ENCODE measurements at regions not wholly inside any gene's neighbourhood (a gene's known extent, or its start where the extent isn't known, plus 50 kb on each side); places are given as distances from the start of the nearest gene placed in this dataset.
"Not testable (repeated sequence)": the region's sequence is repeated elsewhere in the genome, so short reads cannot be mapped to it uniquely, and the experiment has no call there.

DNA sequence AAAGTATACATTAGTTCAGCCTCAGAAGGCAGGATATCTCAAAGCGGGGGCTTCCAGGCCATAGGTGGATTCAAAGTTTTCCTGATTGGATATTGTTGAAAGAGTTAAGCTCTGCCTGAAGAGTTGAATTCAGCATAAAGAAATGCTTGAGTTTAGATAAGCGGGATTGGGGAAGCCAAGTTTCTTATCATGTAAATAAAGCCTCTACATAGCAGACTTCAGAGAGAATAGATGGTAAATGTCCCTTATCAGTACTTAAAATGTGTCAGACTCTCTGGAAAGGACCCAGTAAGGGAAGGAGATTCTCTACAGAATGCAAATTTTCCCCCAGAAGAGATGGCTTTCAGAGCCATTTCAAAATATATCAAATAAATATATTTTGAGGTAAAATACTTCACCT is 423.5 kb downstream of the SHISA9 start:
- CTCF ChIA-PET, result no interaction called here
- Mint-ChIP-seq H3K27me3 (no peaks in the 10 kb centered on the region), H3K4me3 (no peak overlapping the region), H3K9me3 (peaks cover 2% of the 10 kb centered on the region), H3K36me3 (no peaks in the 10 kb centered on the region), H3K27ac (no peak overlapping the region), H3K4me1 (no peaks in the 10 kb centered on the region)
- no peak for DNase-seq

DNA sequence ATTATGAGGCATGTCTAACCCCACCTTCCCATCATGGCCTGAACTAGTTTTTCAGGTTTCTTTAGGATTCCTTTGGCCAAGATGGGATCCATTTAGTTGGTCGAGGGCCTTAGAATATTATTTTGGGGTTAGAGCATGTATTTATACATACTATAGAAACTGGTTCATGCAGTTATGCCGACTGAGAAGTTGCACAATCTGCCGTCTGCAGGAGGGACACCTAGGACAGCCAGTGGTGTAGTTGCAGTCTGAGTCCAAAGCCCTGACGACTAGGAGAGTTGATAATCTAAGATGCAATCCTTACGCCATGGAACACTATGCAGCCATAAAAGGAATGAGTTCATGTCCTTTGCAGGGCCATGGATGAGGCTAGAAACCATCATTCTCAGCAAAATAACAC is 424.0 kb downstream of the SHISA9 start:
- no peaks in the 10 kb centered on the region for H3K4me1 Mint-ChIP-seq
- peaks cover 2% of the 10 kb centered on the region for H3K9me3 Mint-ChIP-seq
- no peaks in the 10 kb centered on the region for H3K36me3 Mint-ChIP-seq
- no peak for DNase-seq
- H3K27me3 Mint-ChIP-seq, result no peaks in the 10 kb centered on the region
- no peak overlapping the region for H3K27ac Mint-ChIP-seq
- CTCF ChIA-PET, result no interaction called here
- H3K4me3 Mint-ChIP-seq, result no peak overlapping the region

DNA sequence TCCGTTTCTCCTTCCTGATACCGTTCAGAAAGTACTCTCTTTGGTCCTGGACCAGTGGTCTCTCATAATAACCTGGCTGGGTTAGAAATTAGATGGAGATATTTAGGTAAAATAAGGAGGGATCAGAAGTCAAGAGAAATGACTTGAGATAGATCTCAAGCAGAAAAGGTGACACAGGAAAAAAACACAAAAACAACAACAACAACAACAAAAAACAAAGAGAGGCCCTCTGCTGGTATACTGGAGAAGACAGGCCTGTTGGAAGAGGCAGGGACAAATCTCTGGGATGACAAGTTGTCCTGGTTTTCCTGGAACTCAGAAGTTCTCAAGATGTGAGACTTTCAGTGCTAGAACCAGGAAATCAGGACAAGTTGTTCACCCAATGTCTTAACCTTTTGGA is 430.5 kb downstream of the SHISA9 start:
- Mint-ChIP-seq H3K4me3 (no peak overlapping the region), H3K36me3 (no peaks in the 10 kb centered on the region), H3K9me3 (peaks cover 2% of the 10 kb centered on the region), H3K27me3 (no peaks in the 10 kb centered on the region), H3K4me1 (no peaks in the 10 kb centered on the region), H3K27ac (no peak overlapping the region)
- DNase-seq, result no peak
- CTCF ChIA-PET, result no interaction called here

DNA sequence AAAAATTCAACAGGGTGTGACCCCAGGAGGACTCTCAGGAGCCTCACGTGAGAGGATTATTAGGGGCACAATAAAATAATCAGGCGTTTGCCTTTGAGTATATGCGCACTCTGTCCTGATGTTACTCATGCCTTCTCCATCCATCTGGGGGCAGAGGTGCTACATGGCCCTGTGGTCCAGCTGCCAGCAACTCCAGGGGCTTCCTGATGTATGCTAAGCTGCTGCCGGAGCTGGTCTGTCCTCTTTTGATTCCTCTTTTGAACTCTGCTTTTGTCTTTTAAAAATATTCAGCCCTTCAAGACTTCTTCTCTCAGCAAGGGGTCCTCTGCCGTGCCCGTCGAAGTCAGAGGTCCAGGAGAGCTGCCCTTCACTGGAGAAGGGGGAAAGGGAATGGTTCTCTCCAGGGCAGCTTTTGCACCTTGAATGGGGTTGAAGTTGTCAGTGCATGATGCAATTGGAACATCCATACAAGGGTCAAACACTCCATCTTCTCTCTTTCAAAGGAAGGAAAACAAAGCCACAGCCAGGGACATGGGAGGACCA is 431.4 kb downstream of the SHISA9 start:
- H3K4me3 Mint-ChIP-seq, result no peak overlapping the region
- no peaks in the 10 kb centered on the region for H3K4me1 Mint-ChIP-seq
- DNase-seq, result no peak
- H3K9me3 Mint-ChIP-seq, result peaks cover 2% of the 10 kb centered on the region
- no peaks in the 10 kb centered on the region for H3K27me3 Mint-ChIP-seq
- no peaks in the 10 kb centered on the region for H3K36me3 Mint-ChIP-seq
- H3K27ac Mint-ChIP-seq, result no peak overlapping the region
- CTCF ChIA-PET, result no interaction called here

DNA sequence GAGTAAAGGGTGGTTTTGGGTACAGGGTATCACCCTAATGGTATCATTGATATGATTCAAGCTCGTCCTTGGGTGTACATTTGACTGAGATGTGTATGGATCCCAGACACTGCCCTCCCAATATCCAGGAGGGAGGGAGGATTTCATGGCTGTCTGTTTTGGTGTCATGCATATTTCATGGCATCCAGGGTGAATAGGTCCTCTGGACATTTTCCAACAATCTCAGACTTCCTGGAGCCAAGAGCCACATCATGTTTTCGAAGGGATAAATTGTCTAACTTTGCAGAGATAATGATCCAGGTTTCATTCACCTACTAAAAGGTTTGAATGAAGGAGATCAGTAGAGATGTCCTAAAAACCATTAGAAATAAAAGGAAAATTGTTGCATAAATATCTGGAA is 431.9 kb downstream of the SHISA9 start:
- CTCF ChIA-PET, result no interaction called here
- Mint-ChIP-seq H3K4me3 (no peak overlapping the region), H3K9me3 (no peaks in the 10 kb centered on the region), H3K4me1 (no peaks in the 10 kb centered on the region), H3K36me3 (no peaks in the 10 kb centered on the region), H3K27me3 (no peaks in the 10 kb centered on the region), H3K27ac (no peak overlapping the region)
- DNase-seq, result no peak

DNA sequence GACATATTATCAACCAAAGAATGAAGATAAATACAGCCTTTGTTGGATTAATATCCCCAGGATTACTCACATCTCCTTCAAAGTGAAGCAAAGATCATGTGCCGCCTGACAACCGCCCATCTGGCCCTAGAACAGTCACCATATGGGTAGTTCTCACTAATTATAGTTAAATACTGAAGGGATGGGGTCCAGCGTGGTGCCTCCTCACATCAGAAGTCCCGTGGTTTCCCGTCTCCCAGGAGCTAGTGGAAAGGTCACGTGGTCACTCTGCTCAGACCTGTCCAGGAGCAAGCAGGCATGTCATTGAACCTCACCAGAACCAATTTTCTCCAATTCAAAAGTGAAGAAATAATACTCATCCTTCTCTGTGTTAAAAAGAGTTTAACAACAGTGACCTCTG is 434.5 kb downstream of the SHISA9 start:
- Mint-ChIP-seq H3K36me3 (no peaks in the 10 kb centered on the region), H3K27me3 (no peaks in the 10 kb centered on the region), H3K9me3 (no peaks in the 10 kb centered on the region), H3K4me1 (no peaks in the 10 kb centered on the region), H3K4me3 (no peak overlapping the region), H3K27ac (no peak overlapping the region)
- CTCF ChIA-PET, result no interaction called here
- no peak for DNase-seq

DNA sequence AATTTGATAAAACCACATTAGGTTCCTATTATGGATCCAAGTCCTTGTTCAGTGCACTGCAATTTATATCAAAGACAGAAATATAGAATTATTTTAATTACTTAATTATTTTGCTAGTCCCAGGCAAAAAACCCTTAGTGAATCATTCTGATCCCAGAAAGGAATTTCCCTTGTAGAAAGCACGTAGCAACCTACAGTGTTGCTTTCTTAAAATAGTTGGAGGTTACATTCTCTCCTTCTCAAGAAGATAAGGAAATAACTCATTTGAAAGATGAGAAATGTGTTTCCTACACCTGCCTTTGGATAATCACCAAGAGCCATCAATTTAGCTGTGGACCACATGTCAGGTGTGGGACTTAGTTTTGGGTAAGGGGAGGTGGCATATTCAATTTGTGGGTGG is 434.9 kb downstream of the SHISA9 start:
- H3K4me3 Mint-ChIP-seq, result no peak overlapping the region
- no peaks in the 10 kb centered on the region for H3K9me3 Mint-ChIP-seq
- no peak for DNase-seq
- CTCF ChIA-PET, result no interaction called here
- no peaks in the 10 kb centered on the region for H3K27me3 Mint-ChIP-seq
- no peak overlapping the region for H3K27ac Mint-ChIP-seq
- no peaks in the 10 kb centered on the region for H3K4me1 Mint-ChIP-seq
- H3K36me3 Mint-ChIP-seq, result no peaks in the 10 kb centered on the region

DNA sequence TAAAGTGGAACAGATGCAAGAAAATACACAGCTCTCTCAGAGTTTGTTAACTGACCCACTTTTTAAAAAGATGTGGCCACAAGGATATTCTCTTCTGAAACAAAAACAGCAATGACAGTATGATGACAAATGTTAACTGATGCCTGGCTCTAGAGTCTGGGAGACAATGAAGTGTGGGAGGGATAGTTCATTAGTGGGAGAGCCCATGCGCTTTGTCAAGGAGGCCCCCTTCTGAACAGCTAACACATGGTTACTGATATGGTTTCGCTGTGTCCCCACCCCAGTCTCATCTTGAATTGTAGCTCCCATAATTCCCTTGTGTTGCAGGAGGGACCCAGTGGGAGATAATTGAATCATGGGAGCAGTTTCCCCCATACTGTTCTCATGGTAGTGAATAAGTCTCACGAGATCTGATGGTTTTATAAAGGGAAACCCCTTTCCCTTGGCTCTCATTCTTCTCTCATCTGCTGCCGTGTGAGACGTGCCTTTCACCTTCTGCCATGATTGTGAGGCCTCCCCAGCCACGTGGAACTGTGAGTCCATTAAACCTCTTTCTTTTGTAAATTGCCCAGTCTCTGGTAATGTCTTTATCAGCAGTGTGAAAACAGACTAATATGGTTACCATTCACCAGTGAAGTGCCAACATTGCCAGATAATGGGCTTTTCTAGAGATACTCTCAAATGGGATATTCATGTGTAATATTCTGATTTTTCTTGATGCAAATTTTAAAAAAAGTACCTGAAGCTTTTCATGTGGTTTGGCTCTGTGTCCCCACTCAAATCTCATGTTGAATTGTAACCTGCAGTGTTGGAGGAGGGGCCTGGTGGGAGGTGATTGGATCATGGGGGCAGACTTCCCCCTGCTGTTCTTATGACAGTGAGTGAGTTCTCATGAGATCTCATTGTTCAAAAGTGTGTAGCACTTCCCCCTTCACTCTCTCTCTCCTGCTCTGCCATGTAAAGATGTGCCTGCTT is 435.8 kb downstream of the SHISA9 start:
- H3K27ac Mint-ChIP-seq, H3K36me3 Mint-ChIP-seq, CTCF ChIA-PET: not testable (repeated sequence)

DNA sequence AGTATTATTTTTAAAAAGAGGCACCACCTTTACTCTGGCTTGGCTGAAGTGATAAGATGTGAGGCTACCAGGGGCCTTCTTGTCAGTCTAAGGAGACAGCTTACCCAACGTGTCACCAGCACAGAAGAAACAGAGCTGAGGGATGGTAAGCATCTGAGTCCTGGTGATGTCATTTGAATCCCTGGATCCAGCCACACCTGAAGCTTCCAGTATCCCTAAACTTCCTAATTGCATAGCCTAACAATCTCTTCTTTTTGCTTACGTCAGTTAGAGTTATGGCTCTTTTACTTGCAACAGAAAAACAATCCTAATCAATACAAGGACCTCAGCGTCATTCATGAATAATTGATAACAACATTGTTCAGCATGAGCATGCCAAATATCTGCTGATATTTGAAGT is 436.6 kb downstream of the SHISA9 start:
- no peaks in the 10 kb centered on the region for H3K4me1 Mint-ChIP-seq

More for the DNA sequence above, 435.8 kb downstream of the SHISA9 start:
- H3K27me3 Mint-ChIP-seq, H3K9me3 Mint-ChIP-seq, DNase-seq, H3K4me1 Mint-ChIP-seq, H3K4me3 Mint-ChIP-seq: not testable (repeated sequence)

DNA sequence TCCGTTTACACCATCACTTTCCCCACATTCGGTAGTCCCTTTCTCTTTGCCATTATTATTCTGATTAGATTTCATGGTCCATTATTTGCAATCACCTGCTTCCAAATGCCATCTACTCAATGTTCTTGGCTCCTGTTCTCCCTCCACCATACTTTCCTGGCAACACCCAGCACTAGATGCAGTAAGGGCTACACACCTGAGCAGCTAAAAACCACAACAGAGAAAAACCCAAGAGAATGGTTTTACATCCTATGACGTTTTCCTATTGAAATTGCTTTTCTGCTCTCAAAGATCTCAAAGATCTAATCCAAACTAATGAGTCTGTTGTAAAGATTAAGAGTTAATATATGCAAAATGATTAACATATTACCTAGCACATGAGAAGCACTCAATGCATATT is 441.3 kb downstream of the SHISA9 start:
- Mint-ChIP-seq H3K4me3 (no peak overlapping the region), H3K27me3 (no peaks in the 10 kb centered on the region), H3K36me3 (no peaks in the 10 kb centered on the region), H3K4me1 (no peaks in the 10 kb centered on the region), H3K9me3 (no peaks in the 10 kb centered on the region), H3K27ac (no peak overlapping the region)
- CTCF ChIA-PET, result no interaction called here
- no peak for DNase-seq

More for the DNA sequence above, 436.6 kb downstream of the SHISA9 start:
- H3K9me3 Mint-ChIP-seq, result no peaks in the 10 kb centered on the region
- CTCF ChIA-PET, result no interaction called here
- no peaks in the 10 kb centered on the region for H3K27me3 Mint-ChIP-seq
- no peaks in the 10 kb centered on the region for H3K36me3 Mint-ChIP-seq
- H3K27ac Mint-ChIP-seq, result no peak overlapping the region
- DNase-seq, result no peak
- no peak overlapping the region for H3K4me3 Mint-ChIP-seq

DNA sequence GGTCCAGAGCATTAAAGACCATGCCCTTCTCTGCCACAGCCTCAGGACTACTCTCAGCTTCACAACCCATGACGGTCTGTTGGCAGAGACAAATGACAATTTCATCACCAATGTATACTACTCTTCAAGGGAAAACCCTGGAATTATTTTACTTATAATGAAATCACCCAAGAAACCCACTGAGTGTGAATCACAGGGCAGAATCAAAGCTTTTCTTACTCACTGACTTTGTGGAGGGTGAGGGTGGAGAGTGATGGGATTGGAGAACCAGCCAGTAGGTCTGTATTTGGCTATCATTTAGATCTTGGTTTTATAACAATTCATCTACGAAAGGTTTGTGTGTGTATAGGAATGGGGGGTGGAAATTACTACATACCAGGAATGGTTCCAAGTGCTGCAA is 442.6 kb downstream of the SHISA9 start:
- Mint-ChIP-seq H3K4me1 (no peaks in the 10 kb centered on the region), H3K9me3 (no peaks in the 10 kb centered on the region), H3K4me3 (no peak overlapping the region), H3K27me3 (no peaks in the 10 kb centered on the region), H3K27ac (no peak overlapping the region), H3K36me3 (no peaks in the 10 kb centered on the region)
- CTCF ChIA-PET, result no interaction called here
- no peak for DNase-seq

DNA sequence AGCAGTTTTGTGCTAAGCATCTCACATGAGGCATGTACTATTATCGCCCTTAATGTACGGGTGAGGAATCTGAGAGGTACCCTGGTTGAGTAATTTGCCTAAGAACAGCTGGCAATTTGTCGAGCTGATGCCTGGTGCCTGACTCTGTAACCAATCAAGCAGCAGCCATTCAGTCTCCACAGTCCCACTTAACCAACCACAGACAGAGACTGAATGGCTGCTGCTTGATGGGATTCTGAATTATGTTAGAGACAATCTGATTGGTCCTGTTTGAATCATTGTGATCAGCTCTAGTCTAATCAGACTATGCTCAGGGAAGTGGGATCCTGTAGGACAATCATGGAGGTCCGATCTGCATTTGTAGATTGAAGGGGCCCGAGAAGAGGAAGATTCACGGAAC is 447.0 kb downstream of the SHISA9 start:
- H3K27me3 Mint-ChIP-seq, result no peaks in the 10 kb centered on the region
- no peaks in the 10 kb centered on the region for H3K4me1 Mint-ChIP-seq
- CTCF ChIA-PET, result no interaction called here
- H3K36me3 Mint-ChIP-seq, result no peaks in the 10 kb centered on the region
- no peak overlapping the region for H3K27ac Mint-ChIP-seq
- no peak for DNase-seq
- H3K4me3 Mint-ChIP-seq, result no peak overlapping the region
- H3K9me3 Mint-ChIP-seq, result no peaks in the 10 kb centered on the region

DNA sequence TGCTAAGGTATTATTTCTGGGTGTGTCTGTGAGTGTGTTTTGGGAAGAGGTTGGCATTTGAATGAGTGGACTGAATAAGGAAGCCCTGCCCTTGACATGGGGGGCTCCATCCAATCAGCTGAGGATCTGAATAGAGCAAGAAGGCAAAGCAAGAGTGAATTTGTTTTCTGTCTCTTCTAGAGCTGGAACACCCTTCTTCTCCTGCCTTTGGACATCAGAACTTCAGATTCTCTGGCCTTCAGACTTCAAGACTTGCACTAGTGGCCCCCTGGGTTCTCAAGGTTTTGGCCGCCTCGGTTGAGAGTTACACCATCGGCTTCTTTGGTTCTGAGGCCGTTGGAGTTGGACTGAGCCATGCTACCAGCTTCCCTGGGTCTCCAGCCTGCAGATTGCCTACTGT is 448.6 kb downstream of the SHISA9 start:
- H3K4me3 Mint-ChIP-seq, result no peak overlapping the region
- CTCF ChIA-PET, result no interaction called here
- H3K27me3 Mint-ChIP-seq, result no peaks in the 10 kb centered on the region
- no peaks in the 10 kb centered on the region for H3K36me3 Mint-ChIP-seq
- H3K4me1 Mint-ChIP-seq, result no peaks in the 10 kb centered on the region
- no peak for DNase-seq
- H3K9me3 Mint-ChIP-seq, result peaks cover 3% of the 10 kb centered on the region
- no peak overlapping the region for H3K27ac Mint-ChIP-seq

DNA sequence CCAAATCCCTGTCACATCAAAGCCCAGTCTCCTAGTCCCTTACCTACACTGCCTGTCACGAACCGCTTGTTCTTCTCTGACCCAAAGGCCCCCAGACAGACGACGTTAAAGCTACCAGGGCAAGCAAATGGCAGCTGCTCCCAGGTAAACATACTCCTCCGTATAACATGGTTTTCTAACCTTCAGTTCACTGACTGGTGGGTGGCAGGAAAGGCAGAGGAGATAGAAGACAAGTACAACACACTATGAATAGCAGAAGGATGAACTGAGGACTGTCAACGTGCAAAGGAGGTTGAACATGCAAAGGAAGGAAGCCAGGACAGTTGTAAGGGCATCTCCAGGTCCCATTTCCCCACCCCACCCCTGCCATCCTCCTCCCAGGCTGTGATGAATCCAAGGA is 449.8 kb downstream of the SHISA9 start:
- no peaks in the 10 kb centered on the region for H3K4me1 Mint-ChIP-seq
- CTCF ChIA-PET, result no interaction called here

DNA sequence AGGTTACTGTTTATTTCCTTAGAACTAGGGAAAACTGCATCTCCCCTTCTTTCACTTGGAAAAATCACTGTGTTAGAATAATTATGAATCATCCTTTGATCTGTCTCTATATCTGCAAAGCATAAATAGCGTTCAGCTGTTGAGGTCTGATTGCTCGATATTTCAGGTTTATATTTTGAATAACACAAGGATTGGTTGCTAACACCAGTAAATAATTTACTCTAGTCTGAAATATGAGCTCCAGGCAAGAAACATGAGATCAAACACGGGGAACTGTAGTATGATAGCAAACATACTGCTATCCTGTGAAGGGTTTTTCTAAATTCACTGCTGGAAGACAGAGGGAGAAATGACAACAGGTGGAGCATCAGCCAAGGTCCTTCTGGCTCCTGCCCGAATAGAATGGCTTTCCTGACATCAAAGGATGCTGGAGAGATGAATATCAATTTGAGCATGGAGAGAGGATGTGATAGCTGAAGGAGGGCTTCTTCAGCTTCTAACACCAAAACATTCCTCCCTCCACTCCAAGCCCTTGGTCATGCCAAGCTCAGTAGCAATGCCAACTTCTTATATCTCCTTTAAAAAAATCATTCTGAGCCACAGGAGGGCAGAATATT is 450.3 kb downstream of the SHISA9 start:
- Mint-ChIP-seq H3K4me3 (no peak overlapping the region), H3K27ac (no peak overlapping the region), H3K36me3 (no peaks in the 10 kb centered on the region), H3K4me1 (no peaks in the 10 kb centered on the region), H3K27me3 (no peaks in the 10 kb centered on the region), H3K9me3 (peaks cover 5% of the 10 kb centered on the region)
- DNase-seq, result no peak
- CTCF ChIA-PET, result no interaction called here

More for the DNA sequence above, 449.8 kb downstream of the SHISA9 start:
- Mint-ChIP-seq H3K4me3 (no peak overlapping the region), H3K27me3 (no peaks in the 10 kb centered on the region), H3K36me3 (no peaks in the 10 kb centered on the region), H3K9me3 (peaks cover 3% of the 10 kb centered on the region), H3K27ac (no peak overlapping the region)
- DNase-seq, result no peak
